Retina (tissue), 1 donor: ENCODE measurements at regions not wholly inside any gene's neighbourhood (a gene's known extent, or its start where the extent isn't known, plus 50 kb on each side); places are given as distances from the start of the nearest gene placed in this dataset.

Experiments used
- DNase-seq: peaks from one replicate; pipeline ENCODE4 v3.0.0-alpha.2; 2016

GRCh38 chr11:13105237-13105844, 96.2 kb downstream of the RASSF10 start:
- DNase-seq: no peak

GRCh38 chr11:13107544-13108044, 98.5 kb downstream of the RASSF10 start:
- DNase-seq: no peak

- no peak for DNase-seq
Measured at GRCh38 chr11:13108416-13108815, 99.3 kb downstream of the RASSF10 start.

GRCh38 chr11:13109616-13110015, 100.5 kb downstream of the RASSF10 start:
- no peak for DNase-seq

- DNase-seq: no peak
Measured at GRCh38 chr11:13110145-13110544, 101.0 kb downstream of the RASSF10 start.

- DNase-seq: no peak
Measured at GRCh38 chr11:13110929-13111812, 102.1 kb downstream of the RASSF10 start.

GRCh38 chr11:13111813-13112130, 102.7 kb downstream of the RASSF10 start:
- no peak for DNase-seq

GRCh38 chr11:13114566-13115379, 105.7 kb downstream of the RASSF10 start:
- peak; percentile 47 for DNase-seq

- DNase-seq: no peak
Measured at GRCh38 chr11:13115380-13115675, 106.2 kb downstream of the RASSF10 start.

- DNase-seq: no peak
Measured at GRCh38 chr11:13116491-13116890, 107.4 kb downstream of the RASSF10 start.

GRCh38 chr11:13117344-13117743, 108.2 kb downstream of the RASSF10 start:
- DNase-seq: no peak

GRCh38 chr11:13118194-13118593, 109.1 kb downstream of the RASSF10 start:
- no peak for DNase-seq

GRCh38 chr11:13118650-13119049, 109.5 kb downstream of the RASSF10 start:
- DNase-seq: no peak

- no peak for DNase-seq
Measured at GRCh38 chr11:13119361-13119760, 110.2 kb downstream of the RASSF10 start.

GRCh38 chr11:13119941-13120520, 110.9 kb downstream of the RASSF10 start:
- DNase-seq: no peak

- DNase-seq: no peak
Measured at GRCh38 chr11:13120691-13121090, 111.6 kb downstream of the RASSF10 start.

- no peak for DNase-seq
Measured at GRCh38 chr11:13126430-13126829, 117.3 kb downstream of the RASSF10 start.

GRCh38 chr11:13127161-13127560, 118.0 kb downstream of the RASSF10 start:
- DNase-seq: no peak

GRCh38 chr11:13128354-13128753, 119.2 kb downstream of the RASSF10 start:
- no peak for DNase-seq

GRCh38 chr11:13134066-13134465, 125.0 kb downstream of the RASSF10 start:
- peak; percentile 42 for DNase-seq

GRCh38 chr11:13134886-13135285, 125.8 kb downstream of the RASSF10 start:
- DNase-seq: peak; percentile 34

- DNase-seq: peak; percentile 35
Measured at GRCh38 chr11:13135385-13136271, 126.5 kb downstream of the RASSF10 start.
